ENCODE measurements at regions not wholly inside any gene's neighbourhood (a gene's known extent, or its start where the extent isn't known, plus 50 kb on each side); places are given as distances from the start of the nearest gene placed in this dataset.

- TF ChIP-seq CTCF (conservative IDR thresholded peaks at IDR 0.05 in 1 of 2, IDR thresholded peaks at IDR 0.05 in 1 of 2; ENCODE audit: low read depth in 1 of 2, low read length in 2 of 2), result no peak
- TF ChIP-seq EZH2 (IDR thresholded peaks at IDR 0.05; ENCODE audit: low read length, missing control alignments), result no peak
Measured at GRCh38 chr2:147293991-147294824, 550.6 kb upstream of the ACVR2A start.

Measured in fibroblast of lung (primary cell).